ENCODE measurements at regions not wholly inside any gene's neighbourhood (a gene's known extent, or its start where the extent isn't known, plus 50 kb on each side); places are given as distances from the start of the nearest gene placed in this dataset.

- Histone ChIP-seq H3K9ac (ENCODE audit: low read depth in 1 of 2, low read length in 2 of 2) (no peak overlapping the region), H3K4me3 (ENCODE audit: low read depth in 1 of 3, low read length in 3 of 3) (no peak overlapping the region), H3K36me3 (ENCODE audit: control insufficient read depth in 4 of 4, insufficient read depth in 3 of 4, low read depth in 1 of 4, low read length in 3 of 4) (no peaks in the 10 kb centered on the region), H3K4me1 (ENCODE audit: control insufficient read depth in 4 of 4, insufficient read depth in 4 of 4, low read length in 3 of 4) (peaks cover 0 to 9% (median 2%) of the 10 kb centered on the region in 4 donors), H3K27ac (ENCODE audit: low read depth in 1 of 2, low read length in 2 of 2) (no peak overlapping the region), H3K9me3 (ENCODE audit: control insufficient read depth in 4 of 4, low read length in 3 of 4) (no peaks in the 10 kb centered on the region), H3K27me3 (ENCODE audit: control insufficient read depth in 4 of 4, insufficient read depth in 4 of 4, low read length in 3 of 4) (no peaks in the 10 kb centered on the region)
- WGBS, result 89% methylated on average over 3 of the region's 3 CpGs
- DNase-seq (ENCODE audit: low spot score), result no peak
- TF ChIP-seq RAD21 (IDR thresholded peaks at IDR 0.05) (no peak), TAF1 (conservative IDR thresholded peaks at IDR 0.05) (no peak), JUND (IDR thresholded peaks at IDR 0.05) (no peak), NR2F2 (IDR thresholded peaks at IDR 0.05) (no peak), FOXA2 (IDR thresholded peaks at IDR 0.05) (no peak), FOXA1 (IDR thresholded peaks at IDR 0.05) (no peak), SP1 (IDR thresholded peaks at IDR 0.05) (no peak), RXRA (IDR thresholded peaks at IDR 0.05) (no peak), GABPA (IDR thresholded peaks at IDR 0.05 in 1 of 2, conservative IDR thresholded peaks at IDR 0.05 in 1 of 2) (no peak), YY1 (IDR thresholded peaks at IDR 0.05) (no peak), ATF3 (IDR thresholded peaks at IDR 0.05) (no peak), HNF4G (IDR thresholded peaks at IDR 0.05) (no peak), EGR1 (IDR thresholded peaks at IDR 0.05; ENCODE audit: low read depth in 2 of 2) (no peak), HNF4A (conservative IDR thresholded peaks at IDR 0.05) (no peak), MAX (IDR thresholded peaks at IDR 0.05) (no peak)
- TF ChIP-seq, protein P1, sequence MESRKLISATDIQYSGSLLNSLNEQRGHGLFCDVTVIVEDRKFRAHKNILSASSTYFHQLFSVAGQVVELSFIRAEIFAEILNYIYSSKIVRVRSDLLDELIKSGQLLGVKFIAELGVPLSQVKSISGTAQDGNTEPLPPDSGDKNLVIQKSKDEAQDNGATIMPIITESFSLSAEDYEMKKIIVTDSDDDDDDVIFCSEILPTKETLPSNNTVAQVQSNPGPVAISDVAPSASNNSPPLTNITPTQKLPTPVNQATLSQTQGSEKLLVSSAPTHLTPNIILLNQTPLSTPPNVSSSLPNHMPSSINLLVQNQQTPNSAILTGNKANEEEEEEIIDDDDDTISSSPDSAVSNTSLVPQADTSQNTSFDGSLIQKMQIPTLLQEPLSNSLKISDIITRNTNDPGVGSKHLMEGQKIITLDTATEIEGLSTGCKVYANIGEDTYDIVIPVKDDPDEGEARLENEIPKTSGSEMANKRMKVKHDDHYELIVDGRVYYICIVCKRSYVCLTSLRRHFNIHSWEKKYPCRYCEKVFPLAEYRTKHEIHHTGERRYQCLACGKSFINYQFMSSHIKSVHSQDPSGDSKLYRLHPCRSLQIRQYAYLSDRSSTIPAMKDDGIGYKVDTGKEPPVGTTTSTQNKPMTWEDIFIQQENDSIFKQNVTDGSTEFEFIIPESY (IDR thresholded peaks at IDR 0.05), result no peak
- TF ChIP-seq, protein P2, sequence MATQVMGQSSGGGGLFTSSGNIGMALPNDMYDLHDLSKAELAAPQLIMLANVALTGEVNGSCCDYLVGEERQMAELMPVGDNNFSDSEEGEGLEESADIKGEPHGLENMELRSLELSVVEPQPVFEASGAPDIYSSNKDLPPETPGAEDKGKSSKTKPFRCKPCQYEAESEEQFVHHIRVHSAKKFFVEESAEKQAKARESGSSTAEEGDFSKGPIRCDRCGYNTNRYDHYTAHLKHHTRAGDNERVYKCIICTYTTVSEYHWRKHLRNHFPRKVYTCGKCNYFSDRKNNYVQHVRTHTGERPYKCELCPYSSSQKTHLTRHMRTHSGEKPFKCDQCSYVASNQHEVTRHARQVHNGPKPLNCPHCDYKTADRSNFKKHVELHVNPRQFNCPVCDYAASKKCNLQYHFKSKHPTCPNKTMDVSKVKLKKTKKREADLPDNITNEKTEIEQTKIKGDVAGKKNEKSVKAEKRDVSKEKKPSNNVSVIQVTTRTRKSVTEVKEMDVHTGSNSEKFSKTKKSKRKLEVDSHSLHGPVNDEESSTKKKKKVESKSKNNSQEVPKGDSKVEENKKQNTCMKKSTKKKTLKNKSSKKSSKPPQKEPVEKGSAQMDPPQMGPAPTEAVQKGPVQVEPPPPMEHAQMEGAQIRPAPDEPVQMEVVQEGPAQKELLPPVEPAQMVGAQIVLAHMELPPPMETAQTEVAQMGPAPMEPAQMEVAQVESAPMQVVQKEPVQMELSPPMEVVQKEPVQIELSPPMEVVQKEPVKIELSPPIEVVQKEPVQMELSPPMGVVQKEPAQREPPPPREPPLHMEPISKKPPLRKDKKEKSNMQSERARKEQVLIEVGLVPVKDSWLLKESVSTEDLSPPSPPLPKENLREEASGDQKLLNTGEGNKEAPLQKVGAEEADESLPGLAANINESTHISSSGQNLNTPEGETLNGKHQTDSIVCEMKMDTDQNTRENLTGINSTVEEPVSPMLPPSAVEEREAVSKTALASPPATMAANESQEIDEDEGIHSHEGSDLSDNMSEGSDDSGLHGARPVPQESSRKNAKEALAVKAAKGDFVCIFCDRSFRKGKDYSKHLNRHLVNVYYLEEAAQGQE (IDR thresholded peaks at IDR 0.05), result no peak
- TF ChIP-seq, protein P3, sequence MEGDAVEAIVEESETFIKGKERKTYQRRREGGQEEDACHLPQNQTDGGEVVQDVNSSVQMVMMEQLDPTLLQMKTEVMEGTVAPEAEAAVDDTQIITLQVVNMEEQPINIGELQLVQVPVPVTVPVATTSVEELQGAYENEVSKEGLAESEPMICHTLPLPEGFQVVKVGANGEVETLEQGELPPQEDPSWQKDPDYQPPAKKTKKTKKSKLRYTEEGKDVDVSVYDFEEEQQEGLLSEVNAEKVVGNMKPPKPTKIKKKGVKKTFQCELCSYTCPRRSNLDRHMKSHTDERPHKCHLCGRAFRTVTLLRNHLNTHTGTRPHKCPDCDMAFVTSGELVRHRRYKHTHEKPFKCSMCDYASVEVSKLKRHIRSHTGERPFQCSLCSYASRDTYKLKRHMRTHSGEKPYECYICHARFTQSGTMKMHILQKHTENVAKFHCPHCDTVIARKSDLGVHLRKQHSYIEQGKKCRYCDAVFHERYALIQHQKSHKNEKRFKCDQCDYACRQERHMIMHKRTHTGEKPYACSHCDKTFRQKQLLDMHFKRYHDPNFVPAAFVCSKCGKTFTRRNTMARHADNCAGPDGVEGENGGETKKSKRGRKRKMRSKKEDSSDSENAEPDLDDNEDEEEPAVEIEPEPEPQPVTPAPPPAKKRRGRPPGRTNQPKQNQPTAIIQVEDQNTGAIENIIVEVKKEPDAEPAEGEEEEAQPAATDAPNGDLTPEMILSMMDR (IDR thresholded peaks at IDR 0.05; ENCODE audit: low read depth, low read length, missing input control), result no peak
Observed at GRCh38 chr18:39449566-39449965, 1884.0 kb upstream of the CELF4 start.

All from liver (tissue), 8 donors.